ENCODE measurements at regions not wholly inside any gene's neighbourhood (a gene's known extent, or its start where the extent isn't known, plus 50 kb on each side); places are given as distances from the start of the nearest gene placed in this dataset.
A peak's percentile ranks its signal among the peaks of the same experiment; 100 is the strongest.

DNA sequence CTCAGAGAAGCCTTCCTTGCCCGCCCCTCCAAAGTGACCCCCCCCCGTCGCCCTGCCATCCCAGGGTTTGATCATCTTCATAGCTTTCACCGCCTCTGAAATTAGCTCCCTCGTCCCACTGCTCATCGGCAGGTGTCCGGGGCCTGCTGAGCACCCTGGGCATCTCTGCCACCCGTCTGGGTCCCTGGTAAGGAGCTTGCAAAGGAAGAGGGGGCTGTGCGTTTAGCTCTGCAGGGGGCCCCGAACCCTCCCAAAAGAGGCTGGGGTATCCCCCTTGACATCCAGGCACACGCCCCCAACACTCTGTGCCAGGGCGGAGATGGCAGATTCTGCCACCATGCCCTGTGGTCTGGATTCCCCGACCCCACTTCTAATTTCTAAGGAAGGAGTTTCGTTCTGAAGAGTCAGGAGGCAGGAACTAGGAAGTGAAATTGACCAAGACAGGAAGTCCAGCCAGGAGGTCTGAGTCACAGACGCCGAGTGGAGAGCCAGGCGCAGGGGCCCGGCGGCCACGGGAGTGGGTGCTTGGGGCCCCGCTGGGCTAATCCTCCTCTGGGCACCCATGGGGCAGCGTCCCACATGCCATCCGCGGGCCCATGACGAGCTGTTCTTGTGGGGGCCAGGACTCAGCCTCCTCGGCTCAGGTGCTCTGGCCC is 95.7 kb downstream of the RFLNA start:
- Histone ChIP-seq H3K4me1 (ENCODE audit: control insufficient read depth, insufficient read depth, low read length) (peaks cover 50% of the 10 kb centered on the region), H3K4me3 (ENCODE audit: low read length) (peak overlapping the region; percentile 24), H3K27ac (ENCODE audit: low read depth, low read length) (peak overlapping the region; percentile 97), H3K9ac (ENCODE audit: low read length) (no peak overlapping the region), H3K36me3 (ENCODE audit: control insufficient read depth, insufficient read depth, low read length) (peaks cover 2% of the 10 kb centered on the region), H3K27me3 (ENCODE audit: control insufficient read depth, insufficient read depth, low read length) (no peaks in the 10 kb centered on the region)

GRCh38 chr12:124389725-124390441 is 95.0 kb downstream of the RFLNA start:
- Histone ChIP-seq H3K36me3 (ENCODE audit: control insufficient read depth, insufficient read depth, low read length) (peaks cover 2% of the 10 kb centered on the region), H3K4me3 (ENCODE audit: low read length) (peak overlapping the region; percentile 64), H3K27ac (ENCODE audit: low read depth, low read length) (peak overlapping the region; percentile 97), H3K9ac (ENCODE audit: low read length) (no peak overlapping the region), H3K27me3 (ENCODE audit: control insufficient read depth, insufficient read depth, low read length) (no peaks in the 10 kb centered on the region), H3K4me1 (ENCODE audit: control insufficient read depth, insufficient read depth, low read length) (peaks cover 48% of the 10 kb centered on the region)

- Histone ChIP-seq H3K27ac (ENCODE audit: low read depth, low read length) (peak overlapping the region; percentile 97), H3K4me3 (ENCODE audit: low read length) (peak overlapping the region; percentile 64), H3K27me3 (ENCODE audit: control insufficient read depth, insufficient read depth, low read length) (no peaks in the 10 kb centered on the region), H3K36me3 (ENCODE audit: control insufficient read depth, insufficient read depth, low read length) (peaks cover 5% of the 10 kb centered on the region), H3K9ac (ENCODE audit: low read length) (peak overlapping the region; percentile 13), H3K4me1 (ENCODE audit: control insufficient read depth, insufficient read depth, low read length) (peaks cover 42% of the 10 kb centered on the region)
Measured at GRCh38 chr12:124389138-124389724, 94.3 kb downstream of the RFLNA start.

- H3K4me3 ChIP-seq (ENCODE audit: low read length) = peak overlapping the region; percentile 64
- peaks cover 5% of the 10 kb centered on the region for H3K36me3 ChIP-seq (ENCODE audit: control insufficient read depth, insufficient read depth, low read length)
- peak overlapping the region; percentile 36 for H3K9ac ChIP-seq (ENCODE audit: low read length)
- no peaks in the 10 kb centered on the region for H3K27me3 ChIP-seq (ENCODE audit: control insufficient read depth, insufficient read depth, low read length)
- peaks cover 37% of the 10 kb centered on the region for H3K4me1 ChIP-seq (ENCODE audit: control insufficient read depth, insufficient read depth, low read length)
- peak overlapping the region; percentile 97 for H3K27ac ChIP-seq (ENCODE audit: low read depth, low read length)
Measured at GRCh38 chr12:124388679-124389137, 93.8 kb downstream of the RFLNA start.

DNA sequence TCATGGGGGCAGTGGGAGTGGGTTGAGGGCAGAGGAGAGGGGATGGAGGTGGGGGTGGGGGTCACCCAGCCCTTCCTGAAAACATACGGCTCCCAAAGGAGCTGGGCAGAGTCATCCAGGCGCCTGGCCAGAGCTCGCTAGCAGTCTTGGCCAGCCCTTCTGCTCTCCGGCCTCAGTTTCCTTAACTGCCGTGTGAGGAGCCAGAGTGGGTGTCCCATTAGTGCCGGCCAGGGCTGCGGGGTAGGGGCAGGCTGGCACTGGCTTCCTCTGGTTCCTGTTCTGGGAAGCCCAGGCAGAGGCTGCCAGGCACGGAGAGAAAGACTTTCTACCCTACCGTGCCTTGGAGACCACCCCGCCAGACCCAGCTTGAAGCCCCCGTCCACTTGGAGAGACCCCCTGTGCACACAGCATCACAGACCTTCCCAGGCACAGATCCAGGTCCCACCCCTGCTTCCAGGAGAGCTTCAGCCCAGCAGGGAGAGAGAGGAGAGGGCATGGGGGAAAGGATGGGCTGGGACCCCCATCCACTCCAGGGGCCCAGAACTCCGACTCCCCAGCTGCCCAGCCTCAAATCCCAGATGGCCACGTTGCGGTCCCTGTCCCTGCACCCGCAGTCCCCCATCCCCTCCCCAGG is 93.3 kb downstream of the RFLNA start:
- Histone ChIP-seq H3K9ac (ENCODE audit: low read length) (peak overlapping the region; percentile 36), H3K27ac (ENCODE audit: low read depth, low read length) (peak overlapping the region; percentile 92), H3K4me1 (ENCODE audit: control insufficient read depth, insufficient read depth, low read length) (peaks cover 31% of the 10 kb centered on the region), H3K27me3 (ENCODE audit: control insufficient read depth, insufficient read depth, low read length) (no peaks in the 10 kb centered on the region), H3K36me3 (ENCODE audit: control insufficient read depth, insufficient read depth, low read length) (peaks cover 5% of the 10 kb centered on the region), H3K4me3 (ENCODE audit: low read length) (peak overlapping the region; percentile 62)

GRCh38 chr12:124387528-124387911 is 92.6 kb downstream of the RFLNA start:
- peaks cover 25% of the 10 kb centered on the region for H3K4me1 ChIP-seq (ENCODE audit: control insufficient read depth, insufficient read depth, low read length)
- H3K27me3 ChIP-seq (ENCODE audit: control insufficient read depth, insufficient read depth, low read length) = no peaks in the 10 kb centered on the region
- peak overlapping the region; percentile 92 for H3K27ac ChIP-seq (ENCODE audit: low read depth, low read length)
- peaks cover 7% of the 10 kb centered on the region for H3K36me3 ChIP-seq (ENCODE audit: control insufficient read depth, insufficient read depth, low read length)
- no peak overlapping the region for H3K4me3 ChIP-seq (ENCODE audit: low read length)
- no peak overlapping the region for H3K9ac ChIP-seq (ENCODE audit: low read length)

- no peaks in the 10 kb centered on the region for H3K27me3 ChIP-seq (ENCODE audit: control insufficient read depth, insufficient read depth, low read length)
- H3K27ac ChIP-seq (ENCODE audit: low read depth, low read length) = peak overlapping the region; percentile 92
- H3K36me3 ChIP-seq (ENCODE audit: control insufficient read depth, insufficient read depth, low read length) = peaks cover 9% of the 10 kb centered on the region
- H3K4me1 ChIP-seq (ENCODE audit: control insufficient read depth, insufficient read depth, low read length) = peaks cover 26% of the 10 kb centered on the region
- H3K4me3 ChIP-seq (ENCODE audit: low read length) = no peak overlapping the region
- no peak overlapping the region for H3K9ac ChIP-seq (ENCODE audit: low read length)
Measured at GRCh38 chr12:124386661-124387527, 92.0 kb downstream of the RFLNA start.

GRCh38 chr12:124386059-124386458 is 91.2 kb downstream of the RFLNA start:
- no peaks in the 10 kb centered on the region for H3K27me3 ChIP-seq (ENCODE audit: control insufficient read depth, insufficient read depth, low read length)
- H3K4me3 ChIP-seq (ENCODE audit: low read length) = no peak overlapping the region
- H3K36me3 ChIP-seq (ENCODE audit: control insufficient read depth, insufficient read depth, low read length) = peaks cover 9% of the 10 kb centered on the region
- peaks cover 34% of the 10 kb centered on the region for H3K4me1 ChIP-seq (ENCODE audit: control insufficient read depth, insufficient read depth, low read length)
- H3K9ac ChIP-seq (ENCODE audit: low read length) = no peak overlapping the region
- peak overlapping the region; percentile 27 for H3K27ac ChIP-seq (ENCODE audit: low read depth, low read length)

DNA sequence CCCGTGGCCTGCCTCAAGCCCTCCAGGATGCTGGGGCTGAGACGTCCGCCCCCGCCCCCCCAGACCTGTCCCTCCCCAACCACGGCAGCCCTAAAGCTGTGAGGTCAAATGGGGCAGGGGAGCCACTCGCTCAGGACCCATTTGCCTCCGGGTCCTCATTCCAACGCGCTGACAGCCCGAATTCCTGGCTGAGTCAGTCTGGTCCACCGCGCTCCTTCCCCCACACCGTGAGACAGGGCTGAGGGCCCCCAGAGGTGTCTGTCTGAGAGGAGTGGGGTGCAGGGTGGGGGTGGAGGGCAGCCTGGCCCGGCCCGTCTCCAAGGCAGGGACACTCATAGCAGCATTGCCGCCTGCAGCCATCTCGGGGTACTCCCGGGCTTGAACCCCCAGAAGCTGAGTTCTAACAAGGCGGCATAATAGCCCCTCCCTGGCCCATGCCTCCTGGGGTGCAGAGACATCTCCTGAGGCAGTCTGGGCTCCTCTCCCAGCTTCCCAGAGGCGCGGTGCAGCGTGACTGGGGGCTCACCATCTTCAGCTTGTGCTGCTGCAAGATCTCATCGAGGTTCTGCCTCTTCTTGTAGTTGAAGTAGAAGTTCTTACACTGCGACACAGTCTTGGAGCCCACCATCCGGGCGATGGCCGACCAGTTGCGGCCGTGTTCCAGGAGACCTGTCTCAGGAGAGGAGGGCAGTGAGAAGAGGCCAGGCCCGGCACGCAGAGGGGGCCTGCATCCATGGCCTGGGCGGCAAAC is 90.5 kb downstream of the RFLNA start:
- Histone ChIP-seq H3K4me1 (ENCODE audit: control insufficient read depth, insufficient read depth, low read length) (peaks cover 38% of the 10 kb centered on the region), H3K36me3 (ENCODE audit: control insufficient read depth, insufficient read depth, low read length) (peaks cover 9% of the 10 kb centered on the region), H3K9ac (ENCODE audit: low read length) (no peak overlapping the region), H3K27ac (ENCODE audit: low read depth, low read length) (peak overlapping the region; percentile 27), H3K4me3 (ENCODE audit: low read length) (no peak overlapping the region), H3K27me3 (ENCODE audit: control insufficient read depth, insufficient read depth, low read length) (no peaks in the 10 kb centered on the region)

DNA sequence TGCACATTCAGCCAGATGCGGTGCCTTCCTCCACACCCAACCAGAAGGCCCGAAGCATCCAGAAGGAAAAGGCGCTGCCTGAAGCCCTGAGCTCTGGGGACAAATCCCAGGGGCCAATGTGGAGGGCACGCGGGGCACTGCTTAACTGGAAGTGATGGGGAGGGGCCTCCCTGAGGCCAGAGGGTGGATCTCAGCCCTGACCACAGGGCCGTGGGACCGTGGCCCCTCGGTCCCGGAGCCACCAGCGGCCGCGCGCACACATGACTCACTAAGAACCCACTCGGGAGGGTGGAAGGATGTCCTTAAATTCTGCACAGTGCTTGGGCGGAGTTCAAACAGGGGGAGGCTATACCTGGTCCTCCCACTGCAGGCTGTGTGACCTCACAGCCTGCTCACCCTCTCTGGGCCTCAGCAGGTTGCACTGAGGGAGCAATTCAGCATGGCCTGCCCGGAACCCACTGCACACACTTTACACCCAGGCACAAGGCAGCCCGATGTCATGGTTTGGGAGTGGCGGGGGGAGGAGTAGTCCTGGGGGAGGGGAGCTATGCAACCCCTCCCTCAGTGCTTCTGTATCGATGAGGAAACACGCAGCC is 89.5 kb downstream of the RFLNA start:
- no peak overlapping the region for H3K4me3 ChIP-seq (ENCODE audit: low read length)
- H3K36me3 ChIP-seq (ENCODE audit: control insufficient read depth, insufficient read depth, low read length) = peaks cover 9% of the 10 kb centered on the region
- H3K4me1 ChIP-seq (ENCODE audit: control insufficient read depth, insufficient read depth, low read length) = peaks cover 45% of the 10 kb centered on the region
- H3K27ac ChIP-seq (ENCODE audit: low read depth, low read length) = peak overlapping the region; percentile 16
- no peak overlapping the region for H3K9ac ChIP-seq (ENCODE audit: low read length)
- H3K27me3 ChIP-seq (ENCODE audit: control insufficient read depth, insufficient read depth, low read length) = no peaks in the 10 kb centered on the region

GRCh38 chr12:124383028-124383427 is 88.1 kb downstream of the RFLNA start:
- H3K4me1 ChIP-seq (ENCODE audit: control insufficient read depth, insufficient read depth, low read length) = peaks cover 42% of the 10 kb centered on the region
- no peak overlapping the region for H3K9ac ChIP-seq (ENCODE audit: low read length)
- no peaks in the 10 kb centered on the region for H3K27me3 ChIP-seq (ENCODE audit: control insufficient read depth, insufficient read depth, low read length)
- no peak overlapping the region for H3K4me3 ChIP-seq (ENCODE audit: low read length)
- H3K27ac ChIP-seq (ENCODE audit: low read depth, low read length) = peak overlapping the region; percentile 90
- H3K36me3 ChIP-seq (ENCODE audit: control insufficient read depth, insufficient read depth, low read length) = peaks cover 17% of the 10 kb centered on the region

Measured in rectal smooth muscle tissue (tissue), 1 donor.